Rectal smooth muscle tissue (tissue), 1 donor: ENCODE measurements at regions not wholly inside any gene's neighbourhood (a gene's known extent, or its start where the extent isn't known, plus 50 kb on each side); places are given as distances from the start of the nearest gene placed in this dataset.

Experiments
- H3K27ac ChIP-seq: one replicate; pipeline ENCODE4 v1.7.0; 2013; ENCODE audit warnings: low read depth, low read length, inconsistent platforms
- H3K27me3 ChIP-seq: one replicate; pipeline ENCODE4 v1.7.0; 2013; ENCODE audit warnings: low read length; ENCODE audit not compliant: control insufficient read depth, insufficient read depth
- H3K36me3 ChIP-seq: one replicate; pipeline ENCODE4 v1.7.0; 2013; ENCODE audit warnings: low read length; ENCODE audit not compliant: control insufficient read depth, insufficient read depth
- H3K4me1 ChIP-seq: one replicate; pipeline ENCODE4 v1.7.0; 2013; ENCODE audit warnings: low read length; ENCODE audit not compliant: control insufficient read depth, insufficient read depth
- H3K4me3 ChIP-seq: one replicate; pipeline ENCODE4 v1.7.0; 2013; ENCODE audit warnings: low read length
- H3K9ac ChIP-seq: one replicate; pipeline ENCODE4 v1.7.0; 2013; ENCODE audit warnings: low read length

DNA sequence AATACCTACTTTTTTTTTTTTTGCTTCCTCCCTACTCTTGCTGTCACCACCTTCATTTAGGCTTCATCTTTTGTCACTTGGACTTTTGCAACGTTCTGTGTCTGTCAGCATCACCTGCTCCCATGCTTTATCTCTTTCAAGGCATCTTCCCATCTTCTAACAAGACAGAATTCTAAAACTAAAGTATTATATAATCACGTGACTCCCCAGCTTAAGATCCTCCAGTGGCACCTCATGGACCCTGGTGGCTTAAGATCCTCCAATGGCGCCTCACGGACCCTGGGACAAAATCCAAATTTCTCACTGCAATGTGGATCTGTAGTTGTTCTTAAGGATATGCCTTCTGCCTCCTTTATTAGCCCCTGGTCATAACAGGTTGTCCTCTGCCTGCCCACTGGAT lies 248.2 kb upstream of the SORL1-AS1 start:
- H3K4me1 ChIP-seq: peaks cover 11% of the 10 kb centered on the region
- no peaks in the 10 kb centered on the region for H3K36me3 ChIP-seq
- H3K27me3 ChIP-seq: no peaks in the 10 kb centered on the region
- H3K27ac ChIP-seq: no peak overlapping the region
- H3K9ac ChIP-seq: no peak overlapping the region
- H3K4me3 ChIP-seq: no peak overlapping the region

- H3K4me3 ChIP-seq: no peak overlapping the region
- peaks cover 11% of the 10 kb centered on the region for H3K4me1 ChIP-seq
- H3K27ac ChIP-seq: no peak overlapping the region
- no peak overlapping the region for H3K9ac ChIP-seq
- H3K27me3 ChIP-seq: no peaks in the 10 kb centered on the region
- no peaks in the 10 kb centered on the region for H3K36me3 ChIP-seq
Measured at GRCh38 chr11:121699801-121700200, 247.0 kb upstream of the SORL1-AS1 start.

- Histone ChIP-seq H3K9ac (no peak overlapping the region), H3K27ac (peak overlapping the region; percentile 83), H3K27me3 (no peaks in the 10 kb centered on the region), H3K4me3 (no peak overlapping the region), H3K36me3 (no peaks in the 10 kb centered on the region), H3K4me1 (peaks cover 11% of the 10 kb centered on the region)
Measured at GRCh38 chr11:121696931-121697670, 244.3 kb upstream of the SORL1-AS1 start.

- H3K4me1 ChIP-seq: peaks cover 11% of the 10 kb centered on the region
- no peaks in the 10 kb centered on the region for H3K27me3 ChIP-seq
- H3K27ac ChIP-seq: peak overlapping the region; percentile 83
- no peaks in the 10 kb centered on the region for H3K36me3 ChIP-seq
- H3K9ac ChIP-seq: no peak overlapping the region
- peak overlapping the region; percentile 42 for H3K4me3 ChIP-seq
Measured at GRCh38 chr11:121696177-121696871, 243.6 kb upstream of the SORL1-AS1 start.

GRCh38 chr11:121692236-121692635 lies 239.5 kb upstream of the SORL1-AS1 start:
- H3K4me3 ChIP-seq: no peak overlapping the region
- no peaks in the 10 kb centered on the region for H3K36me3 ChIP-seq
- H3K27ac ChIP-seq: no peak overlapping the region
- no peak overlapping the region for H3K9ac ChIP-seq
- H3K4me1 ChIP-seq: peaks cover 11% of the 10 kb centered on the region
- H3K27me3 ChIP-seq: no peaks in the 10 kb centered on the region

DNA sequence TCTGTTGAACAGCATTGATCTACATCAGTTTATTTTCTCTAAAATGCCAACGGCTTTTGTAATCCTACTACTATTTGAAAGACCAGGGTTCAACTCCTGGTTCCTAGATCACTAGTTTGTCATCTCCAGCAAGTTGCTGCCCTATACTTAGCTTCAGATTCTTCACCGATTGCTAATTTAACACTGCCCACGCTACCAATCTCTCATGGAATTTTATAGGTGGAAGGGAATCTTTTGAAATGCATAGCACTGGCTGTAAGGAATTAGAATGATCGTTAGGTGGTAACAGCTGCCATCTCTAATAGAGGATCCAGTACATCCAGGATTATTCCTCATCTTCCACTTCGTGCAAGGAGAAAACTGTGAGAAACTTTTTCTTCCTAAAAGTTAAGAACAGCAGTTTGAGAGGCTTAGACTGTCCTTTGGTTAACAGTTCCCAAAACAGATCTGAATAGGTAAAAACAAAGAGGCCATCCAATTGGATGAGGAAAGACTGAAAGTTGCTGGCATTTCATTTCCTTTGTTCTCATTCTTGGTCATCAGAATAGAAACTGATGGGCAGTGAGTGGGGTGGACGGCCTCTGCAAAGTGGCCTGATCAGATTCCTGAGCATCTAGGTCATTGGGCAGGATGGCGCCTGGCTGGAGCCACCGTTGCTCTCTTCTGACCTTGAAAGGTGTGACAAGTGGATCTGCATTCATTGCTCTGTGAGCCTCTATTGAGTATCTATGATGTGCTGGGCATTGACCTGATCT lies 236.3 kb upstream of the SORL1-AS1 start:
- no peak overlapping the region for H3K4me3 ChIP-seq
- H3K4me1 ChIP-seq: no peaks in the 10 kb centered on the region
- no peaks in the 10 kb centered on the region for H3K36me3 ChIP-seq
- H3K9ac ChIP-seq: no peak overlapping the region
- no peak overlapping the region for H3K27ac ChIP-seq
- no peaks in the 10 kb centered on the region for H3K27me3 ChIP-seq

GRCh38 chr11:121688055-121688491 lies 235.3 kb upstream of the SORL1-AS1 start:
- no peaks in the 10 kb centered on the region for H3K4me1 ChIP-seq
- H3K36me3 ChIP-seq: no peaks in the 10 kb centered on the region
- no peak overlapping the region for H3K27ac ChIP-seq
- no peak overlapping the region for H3K4me3 ChIP-seq
- no peak overlapping the region for H3K9ac ChIP-seq
- no peaks in the 10 kb centered on the region for H3K27me3 ChIP-seq

- Histone ChIP-seq H3K27ac (no peak overlapping the region), H3K4me1 (no peaks in the 10 kb centered on the region), H3K36me3 (no peaks in the 10 kb centered on the region), H3K4me3 (no peak overlapping the region), H3K9ac (no peak overlapping the region), H3K27me3 (no peaks in the 10 kb centered on the region)
Measured at GRCh38 chr11:121683791-121684190, 231.0 kb upstream of the SORL1-AS1 start.
